ENCODE measurements at regions not wholly inside any gene's neighbourhood (a gene's known extent, or its start where the extent isn't known, plus 50 kb on each side); places are given as distances from the start of the nearest gene placed in this dataset.

GRCh38 chr12:90064852-90065801, 356.5 kb upstream of the ATP2B1 start:
- peak in 1 of 4 donors; percentile 29 for DNase-seq (ENCODE audit: low read depth in 4 of 4, low spot score in 3 of 4)

- DNase-seq (ENCODE audit: low read depth in 4 of 4, low spot score in 3 of 4) = no peak
Observed at GRCh38 chr12:90062799-90063198, 354.2 kb upstream of the ATP2B1 start.

- no peak for DNase-seq (ENCODE audit: low read depth in 4 of 4, low spot score in 3 of 4)
Observed at GRCh38 chr12:90061809-90062208, 353.2 kb upstream of the ATP2B1 start.

- DNase-seq (ENCODE audit: low read depth in 4 of 4, low spot score in 3 of 4) = no peak
Observed at GRCh38 chr12:90060031-90060430, 351.4 kb upstream of the ATP2B1 start.

- peak; percentile 33 to 59 (median 42) for DNase-seq (ENCODE audit: low read depth in 4 of 4, low spot score in 3 of 4)
Observed at GRCh38 chr12:90058704-90059103, 350.1 kb upstream of the ATP2B1 start.

- no peak for DNase-seq (ENCODE audit: low read depth in 4 of 4, low spot score in 3 of 4)
Observed at GRCh38 chr12:90055071-90055470, 346.4 kb upstream of the ATP2B1 start.

- DNase-seq (ENCODE audit: low read depth in 4 of 4, low spot score in 3 of 4) = no peak
Observed at GRCh38 chr12:90048918-90049317, 340.3 kb upstream of the ATP2B1 start.

- no peak for DNase-seq (ENCODE audit: low read depth in 4 of 4, low spot score in 3 of 4)
Observed at GRCh38 chr12:90045559-90045958, 336.9 kb upstream of the ATP2B1 start.

- no peak for DNase-seq (ENCODE audit: low read depth in 4 of 4, low spot score in 3 of 4)
Observed at GRCh38 chr12:90044069-90044468, 335.4 kb upstream of the ATP2B1 start.

- DNase-seq (ENCODE audit: low read depth in 4 of 4, low spot score in 3 of 4) = no peak
Observed at GRCh38 chr12:90042920-90043641, 334.4 kb upstream of the ATP2B1 start.

GRCh38 chr12:90038289-90038688, 329.7 kb upstream of the ATP2B1 start:
- DNase-seq (ENCODE audit: low read depth in 4 of 4, low spot score in 3 of 4) = no peak

- DNase-seq (ENCODE audit: low read depth in 4 of 4, low spot score in 3 of 4) = no peak
Observed at GRCh38 chr12:90037740-90038139, 329.1 kb upstream of the ATP2B1 start.

GRCh38 chr12:90036637-90037036, 328.0 kb upstream of the ATP2B1 start:
- DNase-seq (ENCODE audit: low read depth in 4 of 4, low spot score in 3 of 4) = no peak

- DNase-seq (ENCODE audit: low read depth in 4 of 4, low spot score in 3 of 4) = no peak
Observed at GRCh38 chr12:90030726-90031125, 322.1 kb upstream of the ATP2B1 start.

- no peak for DNase-seq (ENCODE audit: low read depth in 4 of 4, low spot score in 3 of 4)
Observed at GRCh38 chr12:90029317-90029716, 320.7 kb upstream of the ATP2B1 start.

GRCh38 chr12:90028635-90029051, 320.0 kb upstream of the ATP2B1 start:
- no peak for DNase-seq (ENCODE audit: low read depth in 4 of 4, low spot score in 3 of 4)

GRCh38 chr12:90027889-90028634, 319.4 kb upstream of the ATP2B1 start:
- no peak for DNase-seq (ENCODE audit: low read depth in 4 of 4, low spot score in 3 of 4)

GRCh38 chr12:90027041-90027440, 318.4 kb upstream of the ATP2B1 start:
- no peak for DNase-seq (ENCODE audit: low read depth in 4 of 4, low spot score in 3 of 4)

GRCh38 chr12:90026516-90026915, 317.9 kb upstream of the ATP2B1 start:
- no peak for DNase-seq (ENCODE audit: low read depth in 4 of 4, low spot score in 3 of 4)

- no peak for DNase-seq (ENCODE audit: low read depth in 4 of 4, low spot score in 3 of 4)
Observed at GRCh38 chr12:90024262-90024661, 315.6 kb upstream of the ATP2B1 start.
